SIG-M5 treated with dmso at 0.1 percent for 504 hours (cell line): ENCODE measurements at regions not wholly inside any gene's neighbourhood (a gene's known extent, or its start where the extent isn't known, plus 50 kb on each side); places are given as distances from the start of the nearest gene placed in this dataset.
"Not testable (repeated sequence)": the region's sequence is repeated elsewhere in the genome, so short reads cannot be mapped to it uniquely, and the experiment has no call there.

Experiments
- DNase-seq: peaks from one replicate; lab custom pipeline; 2025; ENCODE audit not compliant: unreplicated experiment; lab: John Stamatoyannopoulos, UW

- no peak for DNase-seq
Observed at GRCh38 chr15:62495670-62496614, 330.9 kb upstream of the C2CD4B start.

GRCh38 chr15:62497356-62497755 lies 332.3 kb upstream of the C2CD4B start:
- DNase-seq, result no peak

- no peak for DNase-seq
Observed at GRCh38 chr15:62498278-62498677, 333.2 kb upstream of the C2CD4B start.

- DNase-seq, result no peak
Observed at GRCh38 chr15:62498712-62499111, 333.6 kb upstream of the C2CD4B start.

GRCh38 chr15:62500325-62500724 lies 335.2 kb upstream of the C2CD4B start:
- no peak for DNase-seq

GRCh38 chr15:62502451-62502850 lies 337.4 kb upstream of the C2CD4B start:
- DNase-seq, result no peak

- DNase-seq, result no peak
Observed at GRCh38 chr15:62503451-62503850, 338.4 kb upstream of the C2CD4B start.

- DNase-seq, result no peak
Observed at GRCh38 chr15:62505762-62506161, 340.7 kb upstream of the C2CD4B start.

- no peak for DNase-seq
Observed at GRCh38 chr15:62506217-62506805, 341.2 kb upstream of the C2CD4B start.

- no peak for DNase-seq
Observed at GRCh38 chr15:62509395-62509958, 344.4 kb upstream of the C2CD4B start.

GRCh38 chr15:62510791-62511190 lies 345.7 kb upstream of the C2CD4B start:
- no peak for DNase-seq

GRCh38 chr15:62512904-62513303 lies 347.8 kb upstream of the C2CD4B start:
- no peak for DNase-seq

GRCh38 chr15:62513893-62514292 lies 348.8 kb upstream of the C2CD4B start:
- no peak for DNase-seq

GRCh38 chr15:62515696-62516395 lies 350.8 kb upstream of the C2CD4B start:
- DNase-seq, result no peak

GRCh38 chr15:62517541-62517940 lies 352.5 kb upstream of the C2CD4B start:
- DNase-seq, result no peak

GRCh38 chr15:62518666-62519065 lies 353.6 kb upstream of the C2CD4B start:
- DNase-seq, result not testable (repeated sequence)

- no peak for DNase-seq
Observed at GRCh38 chr15:62519900-62520299, 354.8 kb upstream of the C2CD4B start.

GRCh38 chr15:62520887-62521286 lies 355.8 kb upstream of the C2CD4B start:
- DNase-seq, result no peak

- no peak for DNase-seq
Observed at GRCh38 chr15:62521396-62521795, 356.3 kb upstream of the C2CD4B start.

GRCh38 chr15:62524848-62525247 lies 359.8 kb upstream of the C2CD4B start:
- DNase-seq, result no peak

GRCh38 chr15:62527387-62527786 lies 362.3 kb upstream of the C2CD4B start:
- no peak for DNase-seq
